Activated B cell treated with CpG ODN at 0.5 μM for 24 hours (primary cell): ENCODE measurements at regions not wholly inside any gene's neighbourhood (a gene's known extent, or its start where the extent isn't known, plus 50 kb on each side); places are given as distances from the start of the nearest gene placed in this dataset.
A peak's percentile ranks its signal among the peaks of the same experiment; 100 is the strongest.
"Not testable (repeated sequence)": the region's sequence is repeated elsewhere in the genome, so short reads cannot be mapped to it uniquely, and the experiment has no call there.

Experiments used
- ATAC-seq: fragments of 200-7000 bp; cut with Tn5 transposase; one replicate; pipeline ENCODE4 v1.10.0; 2021; ENCODE audit warnings: low read depth, mild to moderate bottlenecking, moderate library complexity
- CTCF ChIA-PET: fragments of 350-600 bp; sonication (Branson Sonifier 250); formaldehyde crosslinking; loops from one replicate; lab custom pipeline; 2021; ENCODE audit warnings: antibody characterized with exemption; lab: Charles Lee
- POLR2A ChIA-PET: fragments of 350-600 bp; sonication (Branson Sonifier 250); formaldehyde crosslinking; loops from one replicate; lab custom pipeline; 2021; ENCODE audit warnings: antibody characterized with exemption; lab: Charles Lee
- DNase-seq: peaks from one replicate; pipeline ENCODE4 v3.0.0; 2022
- H3K27ac Mint-ChIP-seq: one replicate; pipeline ENCODE4 v1.8.0; 2020; ENCODE audit warnings: mixed read lengths
- H3K27me3 Mint-ChIP-seq: one replicate; pipeline ENCODE4 v1.8.0; 2021; ENCODE audit warnings: mixed read lengths
- H3K36me3 Mint-ChIP-seq: one replicate; pipeline ENCODE4 v1.8.0; 2021; ENCODE audit warnings: low read depth, mixed read lengths
- H3K4me1 Mint-ChIP-seq: one replicate; pipeline ENCODE4 v1.8.0; 2021; ENCODE audit warnings: mixed read lengths
- H3K4me3 Mint-ChIP-seq: one replicate; pipeline ENCODE4 v1.8.0; 2020; ENCODE audit warnings: mild to moderate bottlenecking, mixed read lengths
- H3K9me3 Mint-ChIP-seq: one replicate; pipeline ENCODE4 v1.8.0; 2020; ENCODE audit warnings: mixed read lengths
- CTCF ChIP-seq: fragments of 200-600 bp; IDR thresholded peaks from one replicate; pipeline ENCODE4 v1.8.0; 2022; ENCODE audit warnings: antibody characterized with exemption, mild to moderate bottlenecking
- intact Hi-C: fragments of 100-400 bp; cut with micrococcal nuclease; formaldehyde crosslinking; loops from one replicate; pipeline ENCODE4 v1.15.1; 2024

DNA sequence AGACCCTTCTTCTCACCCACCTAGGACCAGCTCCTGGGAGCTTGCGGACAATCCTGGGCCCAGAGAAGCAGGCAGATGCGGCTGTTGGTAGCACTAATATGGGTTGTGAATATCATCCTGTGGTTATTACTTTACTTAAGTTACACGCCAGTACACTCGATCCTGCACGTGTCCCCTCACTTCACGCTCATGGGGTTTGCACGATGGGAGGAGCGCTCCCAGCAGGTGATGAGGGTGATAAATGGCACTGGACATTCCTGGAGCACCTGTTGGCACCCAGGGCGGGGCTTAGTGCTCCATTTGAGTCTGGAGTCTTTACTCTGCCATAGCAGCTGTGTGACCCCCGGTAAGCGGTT lies 335.1 kb downstream of the PREX1 start:
- no peak for TF ChIP-seq CTCF
- H3K4me1 Mint-ChIP-seq, result peaks cover 30% of the 10 kb centered on the region
- H3K9me3 Mint-ChIP-seq, result no peaks in the 10 kb centered on the region
- no peaks in the 10 kb centered on the region for H3K27me3 Mint-ChIP-seq
- H3K36me3 Mint-ChIP-seq, result no peaks in the 10 kb centered on the region
- CTCF ChIA-PET, result no interaction called here
- H3K27ac Mint-ChIP-seq, result no peak overlapping the region
- POLR2A ChIA-PET, result no interaction called here
- DNase-seq (no peak), ATAC-seq (no peak)
- intact Hi-C loops, result no loop called here
- H3K4me3 Mint-ChIP-seq, result no peak overlapping the region

GRCh38 chr20:48492015-48492714 lies 335.6 kb downstream of the PREX1 start:
- no peak for ATAC-seq
- CTCF ChIA-PET, result no interaction called here
- no peak for DNase-seq
- H3K27ac Mint-ChIP-seq, result no peak overlapping the region
- no peaks in the 10 kb centered on the region for H3K36me3 Mint-ChIP-seq
- H3K4me3 Mint-ChIP-seq, result no peak overlapping the region
- POLR2A ChIA-PET, result no interaction called here
- peaks cover 30% of the 10 kb centered on the region for H3K4me1 Mint-ChIP-seq
- no peak for TF ChIP-seq CTCF
- no peaks in the 10 kb centered on the region for H3K9me3 Mint-ChIP-seq
- intact Hi-C loops, result no loop called here
- H3K27me3 Mint-ChIP-seq, result no peaks in the 10 kb centered on the region

DNA sequence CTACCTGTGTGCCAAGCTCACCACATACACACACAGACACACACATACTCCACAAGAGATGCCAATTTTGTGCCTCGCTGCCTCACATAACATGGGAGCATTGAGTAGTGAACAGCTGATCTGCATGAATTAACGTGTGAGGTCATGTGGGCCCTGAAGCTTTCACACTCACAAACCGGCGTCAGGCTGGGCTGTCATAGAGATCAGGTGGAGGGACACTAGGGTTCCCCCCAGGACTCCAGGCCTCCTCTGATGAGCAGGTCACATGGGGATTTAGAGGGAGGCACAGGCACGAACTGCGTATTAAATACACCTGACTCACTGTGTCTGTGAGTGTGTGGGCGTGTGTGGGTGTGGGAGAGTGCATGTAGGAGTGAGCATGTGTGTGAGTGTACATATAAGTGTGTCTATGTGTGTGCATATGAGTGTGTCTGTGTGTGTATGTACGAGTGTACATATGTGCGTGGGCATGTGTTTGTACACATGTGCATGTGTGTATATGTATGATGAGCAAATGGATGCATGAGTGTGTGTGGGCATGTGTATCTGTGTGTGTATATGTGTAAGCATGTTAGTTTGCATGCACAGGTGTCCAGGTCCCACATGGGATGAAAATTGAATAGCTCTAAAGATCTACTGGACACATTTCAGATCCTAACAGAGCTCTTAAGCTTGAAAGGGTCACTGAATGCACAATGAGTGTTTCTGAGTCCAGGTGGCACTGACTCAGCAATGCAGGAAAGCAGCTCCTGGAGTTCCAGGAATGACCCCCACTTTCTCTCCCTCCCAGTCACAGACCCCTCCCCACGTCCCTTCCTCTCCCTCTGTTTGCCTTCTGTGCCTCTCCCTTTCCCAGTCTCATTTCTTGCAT lies 336.6 kb downstream of the PREX1 start:
- TF ChIP-seq CTCF, result no peak
- H3K36me3 Mint-ChIP-seq, result no peaks in the 10 kb centered on the region
- peaks cover 7% of the 10 kb centered on the region for H3K27me3 Mint-ChIP-seq
- no peaks in the 10 kb centered on the region for H3K9me3 Mint-ChIP-seq
- no peak overlapping the region for H3K27ac Mint-ChIP-seq
- DNase-seq, result no peak
- no peak overlapping the region for H3K4me3 Mint-ChIP-seq
- intact Hi-C loops, result no loop called here
- ChIA-PET CTCF (no interaction called here), POLR2A (no interaction called here)
- ATAC-seq, result no peak
- peaks cover 30% of the 10 kb centered on the region for H3K4me1 Mint-ChIP-seq

DNA sequence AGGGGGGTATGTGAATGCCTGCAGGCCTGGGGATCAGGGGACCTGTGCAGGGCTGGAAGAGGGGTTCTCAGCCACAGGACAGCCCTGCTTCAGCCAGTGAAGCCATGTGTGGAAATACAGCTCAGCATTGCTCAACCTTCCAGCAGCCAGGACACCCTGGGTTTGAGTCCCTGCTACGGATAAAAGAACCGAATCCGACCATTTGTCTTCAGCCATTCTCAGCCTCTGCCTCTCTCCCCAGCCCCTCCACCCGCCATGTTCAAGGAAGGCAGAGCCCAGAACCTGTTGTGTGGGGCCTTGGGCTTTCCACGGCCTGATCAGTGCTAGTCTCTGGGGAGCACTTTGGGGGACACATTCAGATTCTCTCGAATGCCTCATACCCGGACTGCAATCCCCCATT lies 337.5 kb downstream of the PREX1 start:
- DNase-seq, H3K27ac Mint-ChIP-seq, H3K27me3 Mint-ChIP-seq, H3K36me3 Mint-ChIP-seq, CTCF ChIA-PET, intact Hi-C loops, ATAC-seq, H3K4me3 Mint-ChIP-seq, H3K9me3 Mint-ChIP-seq: not testable (repeated sequence)
- peaks cover 30% of the 10 kb centered on the region for H3K4me1 Mint-ChIP-seq
- POLR2A ChIA-PET, result interaction anchor here (0.6 kb wide), 1 partner anchor 785 kb away, joined by 4 read pairs; no protein-coding TSS in a partner anchor

GRCh38 chr20:48489656-48490055 lies 338.1 kb downstream of the PREX1 start:
- Mint-ChIP-seq H3K4me3 (no peak overlapping the region), H3K27me3 (peaks cover 14% of the 10 kb centered on the region), H3K36me3 (no peaks in the 10 kb centered on the region), H3K4me1 (peaks cover 30% of the 10 kb centered on the region), H3K27ac (peak overlapping the region; percentile 43), H3K9me3 (no peaks in the 10 kb centered on the region)
- TF ChIP-seq CTCF, result no peak
- intact Hi-C loops, result loop anchor here (1.0 kb wide), 1 partner anchor 130 kb away; no protein-coding TSS in a partner anchor
- ChIA-PET POLR2A (interaction anchor here (0.6 kb wide), 1 partner anchor 784 kb away, joined by 4 read pairs; no protein-coding TSS in a partner anchor), CTCF (no interaction called here)
- ATAC-seq, result no peak
- no peak for DNase-seq
